Activated CD4-positive, CD25-positive, alpha-beta regulatory T cell treated with anti-CD3 and anti-CD28 coated beads, Interleukin-2, amount 50 U/mL, for 24 hours (primary cell): ENCODE measurements at regions not wholly inside any gene's neighbourhood (a gene's known extent, or its start where the extent isn't known, plus 50 kb on each side); places are given as distances from the start of the nearest gene placed in this dataset.

Source experiments
- ATAC-seq, 2 donors: fragments of 150-1000 bp; cut with Tn5 transposase; one replicate each; pipeline ENCODE4 v1.10.0; 2021; ENCODE audit warnings: mild to moderate bottlenecking in 1 of 2, moderate library complexity in 1 of 2

- ATAC-seq, result no peak
Measured at GRCh38 chr6:23266536-23266935, 697.2 kb downstream of the HDGFL1 start.

DNA sequence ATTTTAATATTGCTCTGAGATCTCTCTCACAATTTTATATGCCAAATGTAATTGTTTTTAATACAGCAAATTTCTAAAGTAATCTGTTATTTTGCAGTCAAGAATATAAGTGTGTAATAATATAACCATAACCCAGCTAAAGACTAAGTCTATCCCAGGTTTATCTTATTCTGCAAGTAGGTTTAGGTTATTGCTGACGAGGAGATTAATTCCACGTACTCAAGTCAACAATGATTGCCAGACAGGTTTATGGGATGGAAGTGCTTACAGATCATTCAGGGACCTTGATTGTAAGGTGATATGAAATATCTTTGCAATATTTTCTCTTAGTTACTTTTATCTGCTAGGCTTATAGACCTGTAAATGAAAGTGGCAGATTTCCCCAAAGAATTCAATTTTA is 698.3 kb downstream of the HDGFL1 start:
- no peak for ATAC-seq

DNA sequence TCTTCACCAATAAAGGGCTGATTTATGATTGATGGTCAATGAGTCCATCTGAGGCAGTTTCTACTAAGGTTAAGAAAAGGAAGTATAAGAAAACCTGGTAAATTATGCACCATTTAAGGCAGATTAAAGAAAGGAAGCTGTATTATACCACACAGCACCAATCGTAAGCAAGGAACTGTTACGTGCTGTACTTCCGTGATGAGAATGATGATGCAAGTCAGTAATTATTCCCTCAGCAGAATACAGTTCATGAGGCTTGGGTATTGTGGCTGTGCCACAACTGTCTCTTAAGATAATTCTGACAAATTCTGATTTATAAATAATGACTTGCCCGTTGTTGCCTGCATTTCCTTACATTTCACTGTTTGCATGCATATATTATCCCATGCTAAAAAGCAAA is 699.0 kb downstream of the HDGFL1 start:
- ATAC-seq, result no peak

DNA sequence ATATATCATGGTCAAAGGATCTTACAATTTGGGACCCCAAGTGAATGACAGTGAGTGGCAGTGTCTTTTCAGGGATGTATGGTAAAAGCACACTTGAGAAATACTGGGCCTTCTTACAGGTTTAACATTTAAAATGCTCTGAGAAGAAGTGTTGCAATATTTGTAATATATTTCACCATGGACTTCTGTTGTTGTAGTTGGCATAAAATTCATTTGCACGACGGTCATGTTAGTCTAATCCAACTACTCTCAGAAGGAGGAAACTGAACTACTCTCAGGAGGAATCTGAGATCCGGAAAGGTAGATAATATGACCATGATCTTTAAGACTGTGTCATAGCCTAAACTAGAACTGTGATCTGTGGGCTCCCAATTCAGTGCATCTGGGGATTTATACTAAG is 700.1 kb downstream of the HDGFL1 start:
- no peak for ATAC-seq

- ATAC-seq, result no peak
Measured at GRCh38 chr6:23272536-23272935, 703.2 kb downstream of the HDGFL1 start.

DNA sequence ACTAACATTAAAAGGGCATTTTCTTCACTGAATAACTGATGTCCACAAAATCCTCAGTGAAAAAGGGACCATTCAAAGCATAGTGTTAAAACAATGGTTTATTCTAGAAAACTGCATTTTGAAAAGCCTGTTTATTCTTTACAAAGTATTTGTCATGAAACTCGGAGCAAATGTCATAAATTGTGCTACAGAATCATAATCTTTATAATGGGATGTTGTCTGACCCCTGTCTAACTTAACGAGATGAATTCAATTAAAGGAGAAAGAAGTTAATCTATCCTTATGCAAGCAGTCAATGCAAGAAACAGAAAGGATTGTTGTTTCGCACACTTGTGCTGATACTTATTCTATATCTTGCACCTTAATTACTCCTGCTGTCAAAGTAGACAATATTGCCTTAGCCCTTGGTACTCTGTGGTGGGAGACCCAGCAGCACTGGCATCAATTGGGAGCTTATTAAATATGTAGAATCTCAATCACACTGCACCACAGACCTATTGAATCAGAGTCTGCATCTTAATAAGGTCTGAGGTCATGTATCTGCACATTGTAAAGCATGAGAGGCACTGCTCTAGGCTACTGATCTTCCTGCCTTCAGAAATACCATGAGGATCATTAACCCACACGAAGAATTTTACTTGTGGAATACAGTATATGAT is 708.3 kb downstream of the HDGFL1 start:
- no peak for ATAC-seq

DNA sequence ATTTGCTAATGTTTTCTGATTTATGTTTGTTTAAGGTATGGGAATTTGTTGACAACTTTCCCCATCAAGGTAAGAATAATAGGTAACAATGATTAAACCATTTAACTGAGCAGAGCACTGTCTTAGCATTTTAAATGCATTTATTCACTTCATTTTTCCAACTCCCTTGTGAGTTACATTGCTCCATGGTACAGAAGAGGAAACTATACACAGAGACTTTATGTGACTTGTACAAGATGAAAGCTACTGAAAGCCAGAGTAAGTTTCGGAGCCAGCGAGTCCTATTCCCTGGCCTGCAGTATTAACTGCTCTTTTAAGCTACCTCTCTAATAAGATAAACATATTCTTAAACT is 708.8 kb downstream of the HDGFL1 start:
- no peak for ATAC-seq

GRCh38 chr6:23280437-23280836 is 711.1 kb downstream of the HDGFL1 start:
- no peak for ATAC-seq

DNA sequence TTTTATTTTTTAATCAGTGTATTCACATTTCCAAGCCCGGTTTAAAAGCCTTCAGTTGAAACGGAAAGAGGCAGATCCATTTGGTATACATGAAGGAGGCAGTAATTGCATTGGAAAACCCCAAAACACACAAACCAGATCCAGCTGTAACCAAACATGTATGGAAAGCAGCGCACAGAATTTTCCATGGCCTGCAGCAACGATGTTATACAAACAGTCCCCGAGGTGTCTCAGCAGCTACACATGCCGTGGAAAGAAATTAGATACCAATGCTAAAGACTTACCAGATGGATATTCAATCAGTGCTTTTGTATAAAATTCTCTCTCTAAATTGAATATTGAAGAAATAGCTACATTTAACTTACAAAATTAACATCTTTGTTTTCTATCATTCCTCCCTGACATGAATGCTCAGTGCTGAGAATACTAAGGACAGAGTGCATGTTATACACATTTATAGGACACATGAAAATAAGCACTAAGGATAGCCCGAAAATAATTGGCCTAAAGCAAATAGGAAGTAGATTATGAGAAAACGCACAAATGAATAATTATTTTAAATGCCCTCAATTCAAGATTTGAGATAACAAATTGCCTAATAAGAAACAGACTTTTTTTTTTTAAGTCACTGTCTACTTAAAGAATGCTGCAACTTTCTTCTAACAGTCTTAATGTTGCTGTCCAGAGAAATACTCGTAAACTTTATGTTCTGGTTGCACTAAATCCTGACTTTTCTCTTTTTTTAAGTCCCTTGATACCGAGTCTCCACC is 713.1 kb downstream of the HDGFL1 start:
- ATAC-seq, result no peak

- no peak for ATAC-seq
Measured at GRCh38 chr6:23293653-23294052, 724.3 kb downstream of the HDGFL1 start.

GRCh38 chr6:23301556-23301955 is 732.2 kb downstream of the HDGFL1 start:
- ATAC-seq, result no peak

- ATAC-seq, result no peak
Measured at GRCh38 chr6:23302514-23302913, 733.1 kb downstream of the HDGFL1 start.

DNA sequence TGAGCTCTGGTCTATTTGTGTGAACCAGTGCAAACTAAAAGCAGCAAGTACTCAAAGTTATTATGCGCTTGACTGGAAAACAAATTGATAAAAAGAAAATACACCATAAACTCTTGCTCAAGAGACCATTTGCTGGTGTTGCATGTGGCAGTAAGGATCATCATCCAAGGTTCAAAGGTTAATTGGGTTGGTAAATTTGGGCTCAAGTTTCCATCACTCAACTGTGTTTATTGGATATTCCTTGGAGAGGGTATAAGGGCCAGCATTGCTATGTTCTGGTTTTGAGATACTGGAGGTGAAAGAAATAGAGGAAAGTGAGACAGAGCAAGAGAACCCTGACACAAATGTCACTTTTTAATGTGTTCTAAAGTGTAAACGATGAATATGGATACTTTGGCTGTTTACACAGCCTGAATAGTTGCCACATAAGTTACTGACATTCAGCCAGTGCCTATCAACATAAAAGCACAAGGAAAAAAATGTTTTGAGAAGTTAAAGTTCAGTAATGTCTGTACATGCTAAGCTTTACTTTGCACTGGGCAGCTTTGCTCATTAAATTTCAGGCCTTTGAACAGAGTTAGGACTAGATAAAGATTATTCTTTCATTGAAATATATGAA is 736.1 kb downstream of the HDGFL1 start:
- ATAC-seq, result no peak

- no peak for ATAC-seq
Measured at GRCh38 chr6:23306251-23306950, 737.0 kb downstream of the HDGFL1 start.

DNA sequence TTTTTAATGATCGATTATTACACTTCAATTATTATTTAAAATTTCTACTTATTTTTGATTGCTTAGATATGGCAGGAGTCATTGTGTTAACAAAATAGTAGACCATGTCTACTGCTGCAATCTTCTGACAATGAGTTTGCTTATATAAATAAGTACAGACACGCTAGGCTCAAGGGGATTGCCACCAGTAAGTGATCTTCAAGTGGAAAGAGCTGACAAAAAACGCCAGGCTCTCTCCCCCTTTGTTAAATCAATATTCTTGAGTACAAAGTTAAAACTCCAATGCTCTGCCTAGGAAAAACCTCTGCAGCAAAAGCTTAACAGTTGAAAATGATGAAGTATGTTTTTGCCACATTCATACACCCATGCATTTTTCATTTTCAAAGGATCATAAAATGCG is 738.1 kb downstream of the HDGFL1 start:
- ATAC-seq, result no peak

DNA sequence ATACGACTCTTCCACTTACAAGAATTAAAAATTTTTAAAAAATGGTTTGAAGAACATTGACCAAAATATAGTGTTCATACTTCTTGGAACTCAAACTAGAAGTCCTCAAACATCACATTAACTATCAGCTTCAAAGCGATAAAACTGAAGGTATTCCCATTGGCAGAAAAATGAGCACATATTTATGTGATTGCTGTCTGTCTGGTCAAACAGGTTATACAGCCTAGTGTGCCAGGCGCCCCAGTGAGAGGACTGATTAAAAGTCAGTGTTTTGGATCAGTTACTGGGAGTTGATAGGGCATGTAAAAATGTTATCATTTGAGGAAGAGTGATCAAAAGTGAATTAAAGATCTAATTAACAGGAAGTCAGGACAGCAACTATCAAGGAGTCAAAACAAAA is 738.8 kb downstream of the HDGFL1 start:
- no peak for ATAC-seq

DNA sequence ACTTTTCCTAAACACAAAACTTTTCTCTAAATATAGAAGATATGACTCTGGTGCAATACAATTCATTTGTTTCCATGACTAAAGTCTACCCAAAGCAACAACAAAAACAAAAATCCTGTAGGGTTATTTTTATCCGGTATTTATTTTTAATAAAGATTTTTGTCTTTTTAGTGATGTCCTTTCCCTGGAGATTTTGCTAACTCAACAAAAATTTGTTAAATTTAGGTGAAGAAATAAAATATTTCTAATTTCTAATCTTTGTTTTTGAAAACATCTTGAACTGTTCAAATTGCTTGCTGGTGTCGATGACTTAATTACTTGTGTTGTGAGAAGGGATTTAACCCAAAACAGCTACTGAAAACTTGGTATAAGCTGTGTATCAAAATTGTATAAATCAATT is 741.8 kb downstream of the HDGFL1 start:
- ATAC-seq, result no peak

GRCh38 chr6:23316131-23316530 is 746.8 kb downstream of the HDGFL1 start:
- ATAC-seq, result no peak

GRCh38 chr6:23316931-23317330 is 747.6 kb downstream of the HDGFL1 start:
- no peak for ATAC-seq

DNA sequence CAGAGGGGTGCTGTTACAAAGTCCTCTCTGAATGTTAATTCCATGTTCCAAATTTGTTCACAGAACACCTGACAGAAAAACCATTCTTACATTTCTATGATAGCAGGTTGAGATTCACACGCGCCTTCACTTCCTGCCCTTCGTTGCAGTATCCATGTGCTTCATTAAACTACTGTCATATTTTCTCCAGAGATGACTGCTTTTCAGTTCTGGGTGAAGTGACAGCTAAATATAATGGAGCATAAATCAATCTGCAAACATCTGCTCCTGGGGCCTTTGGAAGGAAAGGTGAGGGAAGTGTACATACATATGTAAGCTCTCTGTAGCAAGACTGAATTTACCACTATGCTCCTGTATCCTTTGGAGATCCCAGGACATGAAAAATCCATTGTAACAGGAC is 750.2 kb downstream of the HDGFL1 start:
- no peak for ATAC-seq

GRCh38 chr6:23320471-23321015 is 751.2 kb downstream of the HDGFL1 start:
- no peak for ATAC-seq

DNA sequence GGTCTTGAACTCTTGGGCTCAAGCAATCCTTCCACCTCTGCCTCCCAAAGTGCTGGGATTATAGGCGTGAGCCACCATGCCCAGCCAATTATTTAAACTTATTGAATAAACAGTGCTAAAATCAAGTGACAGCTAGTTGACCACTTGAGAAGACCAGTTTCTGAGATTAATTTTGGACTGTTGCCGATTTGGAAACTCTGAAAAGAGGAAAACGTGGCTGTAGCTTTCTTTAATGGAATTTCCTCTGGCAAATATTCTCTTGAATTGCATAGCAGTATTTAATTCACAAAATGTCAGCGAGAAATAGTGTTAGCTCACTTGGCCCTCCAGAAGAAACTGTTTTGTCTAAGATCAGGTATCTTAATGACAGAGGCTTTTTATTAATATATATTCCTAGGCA is 754.5 kb downstream of the HDGFL1 start:
- ATAC-seq, result no peak

DNA sequence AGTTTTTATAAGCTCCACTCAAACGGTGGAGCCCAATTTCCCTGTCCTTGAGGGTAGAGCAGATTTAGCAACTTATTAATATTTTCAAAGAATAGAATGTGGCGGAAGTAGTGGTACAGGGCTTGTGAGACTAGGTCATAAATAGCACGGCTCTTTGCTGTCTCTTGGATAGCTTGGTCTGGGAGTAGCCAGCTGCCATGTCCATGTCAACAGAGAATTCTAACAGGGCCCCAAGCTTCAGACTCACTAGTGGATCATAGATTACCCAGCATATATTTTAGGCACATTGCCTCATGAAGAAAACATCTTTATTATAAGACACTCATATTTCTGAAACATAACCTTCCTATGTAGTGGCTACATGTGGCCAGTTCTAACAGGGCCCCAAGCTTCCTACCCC is 755.7 kb downstream of the HDGFL1 start:
- no peak for ATAC-seq
